AG08395 (cell line): ENCODE measurements at regions not wholly inside any gene's neighbourhood (a gene's known extent, or its start where the extent isn't known, plus 50 kb on each side); places are given as distances from the start of the nearest gene placed in this dataset.

Experiments
- DNase-seq: peaks from one replicate; pipeline ENCODE4 v3.0.0; 2012; ENCODE audit warnings: mixed read lengths, low spot score

GRCh38 chr5:35319333-35320002, 89.2 kb upstream of the PRLR start:
- DNase-seq = peak; percentile 7

- no peak for DNase-seq
Measured at GRCh38 chr5:35317586-35317985, 87.3 kb upstream of the PRLR start.

- peak; percentile 9 for DNase-seq
Measured at GRCh38 chr5:35316611-35317274, 86.5 kb upstream of the PRLR start.

GRCh38 chr5:35313291-35313690, 83.0 kb upstream of the PRLR start:
- DNase-seq = peak; percentile 68

- no peak for DNase-seq
Measured at GRCh38 chr5:35312267-35312666, 82.0 kb upstream of the PRLR start.

DNA sequence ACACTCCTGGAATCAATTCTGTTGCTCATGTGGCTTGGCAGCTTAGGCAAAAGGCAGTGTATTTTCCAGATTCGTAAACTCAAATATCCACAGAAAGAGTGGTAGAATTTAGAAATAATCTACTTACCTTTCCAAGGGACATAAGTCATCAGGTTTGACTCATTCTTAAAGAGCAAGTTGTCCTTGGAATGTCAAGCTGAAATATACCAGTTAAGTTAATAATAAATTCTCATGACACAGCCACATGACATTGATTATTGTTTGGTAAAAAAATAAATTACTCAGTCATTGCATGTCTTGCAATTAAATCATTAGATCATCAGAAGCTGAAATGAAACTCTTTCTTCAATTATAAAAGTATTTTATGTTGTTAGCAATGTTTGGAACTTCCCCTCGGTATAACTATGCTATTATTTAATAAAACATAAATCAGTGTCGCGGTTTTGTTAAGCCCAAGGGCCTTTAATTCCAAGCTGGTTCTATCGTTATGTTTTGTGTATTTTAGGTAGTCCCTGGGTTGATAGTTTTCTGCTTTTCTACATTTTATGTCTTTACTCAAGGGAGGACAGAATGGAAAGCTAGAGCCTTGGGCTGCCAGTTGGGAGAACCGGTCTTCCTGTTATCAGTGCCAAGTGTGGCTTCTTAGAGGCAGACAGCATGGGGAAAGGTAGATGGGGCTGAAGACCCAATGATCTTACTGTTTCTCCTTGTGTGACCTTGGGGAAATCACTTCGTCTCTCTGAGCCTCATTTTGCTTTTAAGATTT, 79.3 kb upstream of the PRLR start:
- no peak for DNase-seq

GRCh38 chr5:35308421-35308820, 78.1 kb upstream of the PRLR start:
- no peak for DNase-seq

DNA sequence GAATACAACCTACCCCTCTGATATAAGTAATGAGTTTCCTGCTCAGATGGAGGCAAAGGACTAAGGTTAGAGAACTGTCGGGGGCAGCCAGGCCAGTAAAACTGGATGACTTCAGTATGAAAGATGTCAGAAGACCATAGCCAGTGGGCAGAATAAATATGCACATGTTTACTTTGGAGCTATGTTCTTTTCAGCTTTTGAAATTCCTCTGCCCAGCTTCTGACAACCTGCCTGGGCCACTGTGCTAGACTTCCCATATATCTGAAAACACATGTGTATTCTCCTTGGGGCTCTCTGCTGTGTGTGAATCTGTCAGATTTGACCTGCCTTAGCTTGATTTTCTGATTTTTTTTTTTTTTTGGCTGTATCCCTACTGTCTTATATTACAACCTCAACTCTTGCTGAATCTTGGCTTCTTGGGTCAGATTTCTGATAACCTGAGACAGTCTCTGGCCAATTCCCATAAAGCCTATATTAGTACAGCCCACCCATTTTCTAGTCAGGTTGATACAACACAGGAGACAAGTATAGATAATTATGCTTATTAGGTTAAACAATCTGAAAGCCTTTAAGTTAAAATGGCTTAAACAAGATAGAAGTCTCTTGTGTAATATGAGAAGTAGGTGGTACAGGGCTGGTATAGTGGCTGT, 76.6 kb upstream of the PRLR start:
- DNase-seq = no peak

- no peak for DNase-seq
Measured at GRCh38 chr5:35305336-35306020, 75.2 kb upstream of the PRLR start.

- DNase-seq = no peak
Measured at GRCh38 chr5:35304291-35304690, 74.0 kb upstream of the PRLR start.

- DNase-seq = no peak
Measured at GRCh38 chr5:35303152-35303551, 72.9 kb upstream of the PRLR start.

DNA sequence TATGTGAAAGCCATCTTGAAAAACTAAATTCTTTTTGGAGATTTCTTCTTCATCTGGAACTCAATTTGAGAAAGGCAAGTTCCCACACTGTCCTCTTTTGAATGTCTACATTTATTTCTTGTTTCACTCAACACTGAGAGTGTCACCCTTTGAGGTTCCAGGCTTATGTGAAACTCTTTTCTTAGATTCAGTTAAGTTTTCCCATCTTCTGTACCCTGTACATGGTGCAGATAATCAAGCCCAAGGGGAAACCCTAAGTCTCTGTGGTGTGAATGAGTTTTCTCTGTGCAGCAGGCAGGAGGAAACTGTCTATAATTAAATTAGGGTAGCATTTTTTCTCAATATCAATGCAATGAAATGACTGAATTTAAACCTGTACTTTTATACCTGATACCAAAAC, 72.3 kb upstream of the PRLR start:
- no peak for DNase-seq

DNA sequence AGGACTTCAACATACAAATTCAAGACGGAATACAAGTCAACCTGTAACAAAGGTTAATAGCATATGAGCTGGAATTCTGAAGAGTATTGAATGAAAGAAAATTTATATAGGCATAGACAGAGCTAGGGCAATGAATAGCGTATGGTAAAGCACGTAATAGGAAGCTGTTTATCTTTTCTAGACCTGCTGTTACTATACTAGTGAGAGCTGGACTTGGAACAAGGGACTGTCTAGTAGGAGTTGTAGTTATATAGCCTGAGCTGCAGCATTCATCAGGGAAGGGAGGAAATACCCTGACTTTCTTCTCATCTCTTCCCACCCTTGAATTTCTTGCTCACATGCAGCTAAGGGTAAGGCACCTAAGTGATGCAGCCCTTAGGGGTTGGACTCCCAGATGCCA, 67.5 kb upstream of the PRLR start:
- DNase-seq = no peak

DNA sequence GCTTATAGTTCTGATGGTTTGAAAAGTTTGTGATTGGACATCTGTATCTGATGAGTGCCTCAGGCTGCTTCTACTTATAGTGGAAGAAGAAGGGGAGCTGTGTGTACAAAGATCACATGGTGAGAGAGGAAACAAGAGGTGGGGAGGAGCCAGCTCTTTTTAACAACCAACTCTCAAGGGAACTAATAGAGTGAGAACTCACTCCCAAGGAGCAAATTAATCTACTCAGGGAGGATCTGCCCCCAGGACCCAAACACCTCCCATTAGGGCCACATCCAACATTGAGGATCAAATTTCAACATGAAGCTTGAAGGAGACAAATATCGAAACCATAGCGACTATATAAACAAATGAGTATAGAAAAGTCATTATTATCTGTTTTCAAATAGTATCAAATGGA, 64.7 kb upstream of the PRLR start:
- DNase-seq = no peak

GRCh38 chr5:35294017-35294416, 63.7 kb upstream of the PRLR start:
- no peak for DNase-seq

DNA sequence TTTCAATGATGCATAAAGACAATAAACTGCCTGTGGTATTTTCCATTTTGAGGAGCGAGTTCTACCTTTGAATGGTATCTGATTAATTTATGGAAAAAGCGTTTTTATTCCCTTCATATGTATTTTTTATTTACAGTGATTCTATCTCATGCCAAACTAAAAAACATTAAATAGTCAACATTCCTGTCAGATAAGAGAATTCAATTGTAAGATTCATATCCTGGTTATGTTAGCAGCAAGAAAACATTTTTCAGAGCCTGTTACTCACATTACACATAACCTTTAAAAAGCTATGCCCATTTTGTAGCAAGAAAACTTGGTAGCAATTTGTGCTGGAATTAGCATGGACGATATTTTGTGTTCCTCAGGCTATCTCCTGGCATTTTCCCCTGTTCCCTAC, 55.1 kb upstream of the PRLR start:
- no peak for DNase-seq

GRCh38 chr5:35285011-35285410, 54.7 kb upstream of the PRLR start:
- no peak for DNase-seq

GRCh38 chr5:35284364-35284763, 54.1 kb upstream of the PRLR start:
- no peak for DNase-seq

GRCh38 chr5:35282810-35283209, 52.5 kb upstream of the PRLR start:
- DNase-seq = no peak

DNA sequence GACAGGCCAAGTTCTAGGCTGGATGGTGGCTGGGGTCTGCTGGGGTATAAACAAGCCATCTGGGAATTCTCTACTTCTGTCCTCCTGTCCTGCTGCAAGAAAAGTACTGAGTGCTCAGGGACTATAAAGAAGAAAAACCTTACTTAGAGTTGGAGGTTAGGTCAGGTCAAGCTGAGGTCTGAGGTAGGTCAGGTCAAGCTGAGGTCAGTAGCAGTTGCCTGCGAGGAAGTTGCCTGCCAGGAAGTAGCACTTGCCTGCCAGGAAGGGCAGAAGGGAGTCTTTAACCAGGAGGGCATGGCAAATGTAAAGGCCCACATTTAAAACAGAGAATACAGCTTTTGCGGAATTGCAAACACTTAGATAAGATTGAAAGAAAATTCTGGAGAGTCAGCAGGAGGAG, 51.3 kb upstream of the PRLR start:
- no peak for DNase-seq
